ENCODE measurements at regions not wholly inside any gene's neighbourhood (a gene's known extent, or its start where the extent isn't known, plus 50 kb on each side); places are given as distances from the start of the nearest gene placed in this dataset.

- no peak for DNase-seq (ENCODE audit: low read depth in 2 of 2)
- no peaks in the 10 kb centered on the region for H3K36me3 ChIP-seq (ENCODE audit: control insufficient read depth, insufficient read depth, low read length)
Measured at GRCh38 chr4:107164962-107165475, 128.9 kb upstream of the DKK2 start.

DNA sequence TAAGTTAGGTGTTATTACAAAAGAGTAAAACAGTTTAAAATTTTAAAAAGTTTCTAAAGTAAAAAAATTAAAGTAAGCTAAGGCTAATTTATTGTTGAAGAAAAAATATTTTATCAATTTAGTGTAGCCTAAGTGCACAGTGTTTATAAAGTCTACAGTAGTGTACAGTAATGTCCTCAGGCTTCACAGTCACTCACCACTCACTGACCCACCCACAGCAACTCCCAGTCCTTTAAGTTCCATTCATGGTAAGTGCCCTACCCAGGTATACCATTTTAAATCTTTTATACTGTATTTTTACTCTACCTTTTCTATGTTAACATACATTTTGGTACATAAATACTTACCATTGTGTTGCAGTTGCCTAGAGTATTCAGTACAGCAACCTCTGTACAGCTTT lies 120.3 kb upstream of the DKK2 start:
- Histone ChIP-seq H4K20me1 (ENCODE audit: control insufficient read depth, extremely low read depth, insufficient read depth, low read length) (no peaks in the 10 kb centered on the region), H3K4me3 (replicated peaks in 1 of 4; ENCODE audit: control extremely low read depth in 1 of 4, insufficient read depth in 1 of 4, low read depth in 3 of 4, low read length in 4 of 4) (no peak overlapping the region), H3K27ac (ENCODE audit: insufficient read depth, low read length) (no peak overlapping the region), H3K79me2 (ENCODE audit: control insufficient read depth, insufficient read depth, low read length) (no peaks in the 10 kb centered on the region), H3K9ac (ENCODE audit: insufficient read depth, low read length) (no peak overlapping the region), H3K27me3 (ENCODE audit: control insufficient read depth, insufficient read depth, low read length) (no peaks in the 10 kb centered on the region), H3K4me1 (ENCODE audit: control insufficient read depth, extremely low read depth, insufficient read depth, low read length) (no peaks in the 10 kb centered on the region), H3K9me3 (ENCODE audit: control insufficient read depth, insufficient read depth, low read depth, low read length) (no peaks in the 10 kb centered on the region), H2AFZ (ENCODE audit: low read length) (no peak overlapping the region), H3K4me2 (ENCODE audit: extremely low read depth, insufficient read depth, low read length) (no peak overlapping the region), H3K36me3 (ENCODE audit: control insufficient read depth, insufficient read depth, low read length) (no peaks in the 10 kb centered on the region)
- TF ChIP-seq EZH2 (IDR thresholded peaks at IDR 0.05; ENCODE audit: low read length, missing control alignments) (no peak), CTCF (conservative IDR thresholded peaks at IDR 0.05 in 1 of 2, IDR thresholded peaks at IDR 0.05 in 1 of 2; ENCODE audit: low read depth in 1 of 2, low read length in 2 of 2) (no peak)
- DNase-seq (ENCODE audit: low read depth in 2 of 2), result no peak

More at GRCh38 chr4:107164962-107165475, 128.9 kb upstream of the DKK2 start:
- no peaks in the 10 kb centered on the region for H4K20me1 ChIP-seq (ENCODE audit: control insufficient read depth, extremely low read depth, insufficient read depth, low read length)
- no peaks in the 10 kb centered on the region for H3K9me3 ChIP-seq (ENCODE audit: control insufficient read depth, insufficient read depth, low read depth, low read length)
- no peaks in the 10 kb centered on the region for H3K4me1 ChIP-seq (ENCODE audit: control insufficient read depth, extremely low read depth, insufficient read depth, low read length)
- no peak overlapping the region for H2AFZ ChIP-seq (ENCODE audit: low read length)
- no peak overlapping the region for H3K9ac ChIP-seq (ENCODE audit: insufficient read depth, low read length)
- H3K4me2 ChIP-seq (ENCODE audit: extremely low read depth, insufficient read depth, low read length), result no peak overlapping the region
- no peak overlapping the region for H3K4me3 ChIP-seq (replicated peaks in 1 of 4; ENCODE audit: control extremely low read depth in 1 of 4, insufficient read depth in 1 of 4, low read depth in 3 of 4, low read length in 4 of 4)
- H3K79me2 ChIP-seq (ENCODE audit: control insufficient read depth, insufficient read depth, low read length), result no peaks in the 10 kb centered on the region
- TF ChIP-seq EZH2 (IDR thresholded peaks at IDR 0.05; ENCODE audit: low read length, missing control alignments) (no peak), CTCF (conservative IDR thresholded peaks at IDR 0.05 in 1 of 2, IDR thresholded peaks at IDR 0.05 in 1 of 2; ENCODE audit: low read depth in 1 of 2, low read length in 2 of 2) (no peak)
- H3K27me3 ChIP-seq (ENCODE audit: control insufficient read depth, insufficient read depth, low read length), result no peaks in the 10 kb centered on the region
- no peak overlapping the region for H3K27ac ChIP-seq (ENCODE audit: insufficient read depth, low read length)

DNA sequence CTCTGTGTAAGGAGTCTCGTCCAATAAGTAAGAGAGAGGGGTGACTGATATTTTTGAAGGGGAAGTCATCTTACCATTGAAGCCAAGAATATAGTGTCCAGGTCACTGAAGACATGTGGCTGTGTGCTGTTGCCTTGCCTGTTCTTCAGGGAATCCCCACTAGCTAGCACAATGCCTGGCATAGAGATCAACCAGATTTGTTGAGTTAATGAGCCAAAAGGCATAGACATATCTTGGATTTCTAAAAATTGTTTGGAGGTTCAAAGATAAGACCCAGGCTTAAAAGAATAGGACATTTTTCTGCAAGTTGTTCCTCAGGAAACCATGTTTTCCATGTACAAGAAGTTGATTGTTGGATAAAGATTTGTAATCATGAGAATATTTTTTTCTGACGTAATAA lies 119.3 kb upstream of the DKK2 start:
- H4K20me1 ChIP-seq (ENCODE audit: control insufficient read depth, extremely low read depth, insufficient read depth, low read length), result no peaks in the 10 kb centered on the region
- H3K4me3 ChIP-seq (replicated peaks in 1 of 4; ENCODE audit: control extremely low read depth in 1 of 4, insufficient read depth in 1 of 4, low read depth in 3 of 4, low read length in 4 of 4), result no peak overlapping the region
- no peaks in the 10 kb centered on the region for H3K4me1 ChIP-seq (ENCODE audit: control insufficient read depth, extremely low read depth, insufficient read depth, low read length)
- H3K36me3 ChIP-seq (ENCODE audit: control insufficient read depth, insufficient read depth, low read length), result no peaks in the 10 kb centered on the region
- H2AFZ ChIP-seq (ENCODE audit: low read length), result no peak overlapping the region
- no peaks in the 10 kb centered on the region for H3K9me3 ChIP-seq (ENCODE audit: control insufficient read depth, insufficient read depth, low read depth, low read length)
- no peak overlapping the region for H3K27ac ChIP-seq (ENCODE audit: insufficient read depth, low read length)
- TF ChIP-seq CTCF (conservative IDR thresholded peaks at IDR 0.05 in 1 of 2, IDR thresholded peaks at IDR 0.05 in 1 of 2; ENCODE audit: low read depth in 1 of 2, low read length in 2 of 2), result no peak
- TF ChIP-seq EZH2 (IDR thresholded peaks at IDR 0.05; ENCODE audit: low read length, missing control alignments), result no peak
- no peaks in the 10 kb centered on the region for H3K79me2 ChIP-seq (ENCODE audit: control insufficient read depth, insufficient read depth, low read length)
- no peak overlapping the region for H3K4me2 ChIP-seq (ENCODE audit: extremely low read depth, insufficient read depth, low read length)
- H3K9ac ChIP-seq (ENCODE audit: insufficient read depth, low read length), result no peak overlapping the region
- no peaks in the 10 kb centered on the region for H3K27me3 ChIP-seq (ENCODE audit: control insufficient read depth, insufficient read depth, low read length)
- DNase-seq (ENCODE audit: low read depth in 2 of 2), result no peak
